Glomerular visceral epithelial cell (primary cell): ENCODE measurements at regions not wholly inside any gene's neighbourhood (a gene's known extent, or its start where the extent isn't known, plus 50 kb on each side); places are given as distances from the start of the nearest gene placed in this dataset.
"Not testable (repeated sequence)": the region's sequence is repeated elsewhere in the genome, so short reads cannot be mapped to it uniquely, and the experiment has no call there.

ENCODE experiments used
- DNase-seq: peaks from one replicate; pipeline ENCODE4 v3.0.0-alpha.2; 2016; ENCODE audit errors: extremely low spot score

DNA sequence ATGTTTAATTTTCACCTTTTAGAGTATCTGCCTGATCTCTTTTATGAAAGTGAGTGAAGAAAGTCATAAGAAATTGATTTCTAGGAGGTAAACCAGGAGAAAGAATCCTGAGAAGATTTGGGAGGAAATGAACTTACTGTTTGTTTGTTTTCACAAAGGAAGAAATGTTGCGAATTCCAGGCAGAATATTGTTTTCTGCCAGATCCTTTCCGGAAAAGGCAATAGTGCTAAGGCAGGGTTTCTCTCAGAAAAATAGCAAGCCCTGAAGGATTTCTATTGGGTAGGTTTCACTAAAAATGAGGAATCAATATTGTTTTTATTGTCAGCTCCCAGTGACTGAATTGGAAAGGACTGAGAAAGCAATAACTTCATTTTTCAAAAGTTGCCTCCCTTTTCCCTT is 85.7 kb upstream of the TGFBR2 start:
- DNase-seq: no peak

DNA sequence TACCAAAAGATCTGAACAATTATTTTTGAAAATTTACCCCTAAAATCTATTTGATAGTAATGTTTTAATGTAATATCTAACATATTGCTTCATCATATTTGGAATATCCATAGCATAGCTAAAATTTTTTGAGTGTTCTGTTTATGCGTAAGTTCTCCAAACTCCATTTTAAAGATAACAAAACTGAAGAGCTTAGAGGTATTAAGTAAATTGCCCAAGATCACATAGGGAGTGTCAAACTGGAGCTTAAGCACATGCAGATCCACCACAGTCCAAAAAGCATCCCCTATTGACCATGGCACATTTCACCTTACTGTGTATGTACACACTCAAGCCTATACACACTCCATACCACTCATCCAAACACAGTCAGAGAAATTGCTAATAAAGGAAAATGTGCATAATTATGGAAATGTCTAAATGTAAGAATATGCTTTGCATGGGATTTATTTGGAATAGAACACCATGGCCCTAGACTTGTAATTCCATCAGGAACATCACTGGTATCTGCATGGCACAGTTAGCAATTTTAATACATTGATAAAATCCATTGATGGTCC is 85.2 kb upstream of the TGFBR2 start:
- DNase-seq: no peak

DNA sequence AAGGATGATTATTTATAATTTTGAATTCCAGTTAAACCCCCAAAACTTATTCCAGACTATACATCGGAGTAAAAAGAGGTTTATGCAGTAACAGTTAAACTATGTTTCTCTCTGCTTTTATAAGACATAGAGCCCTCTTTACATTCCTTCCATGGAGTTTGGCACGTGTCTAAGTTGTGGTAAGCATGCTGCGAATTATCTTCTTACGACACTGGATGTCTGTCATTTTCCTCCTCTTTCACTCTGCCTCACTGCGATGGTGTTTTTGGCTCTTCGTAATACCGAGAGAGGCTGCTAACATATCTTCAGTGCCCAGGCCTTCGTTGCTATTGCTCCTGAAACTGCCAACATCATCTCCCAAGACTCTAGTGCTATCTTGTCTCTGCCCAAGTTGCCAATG is 83.9 kb upstream of the TGFBR2 start:
- DNase-seq: no peak

DNA sequence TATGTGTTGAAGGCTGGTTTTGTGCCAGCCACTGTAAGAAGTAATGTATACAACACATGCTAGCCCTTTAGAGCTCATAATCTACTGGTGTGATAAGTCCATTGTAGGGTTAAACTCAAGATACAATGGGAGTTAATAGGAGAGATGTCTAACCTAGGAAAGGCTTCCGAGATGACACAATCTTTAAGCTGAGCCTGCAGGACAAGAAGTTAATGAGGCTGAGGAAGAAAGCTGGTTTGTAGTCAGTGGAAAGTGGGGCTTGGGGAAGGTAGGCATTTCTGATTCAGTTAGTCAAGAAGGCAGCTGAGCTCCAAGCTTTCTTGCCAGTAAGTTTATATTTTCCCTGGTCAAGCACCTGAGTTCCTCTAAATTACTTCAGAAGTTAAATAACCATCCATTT is 83.0 kb upstream of the TGFBR2 start:
- no peak for DNase-seq

DNA sequence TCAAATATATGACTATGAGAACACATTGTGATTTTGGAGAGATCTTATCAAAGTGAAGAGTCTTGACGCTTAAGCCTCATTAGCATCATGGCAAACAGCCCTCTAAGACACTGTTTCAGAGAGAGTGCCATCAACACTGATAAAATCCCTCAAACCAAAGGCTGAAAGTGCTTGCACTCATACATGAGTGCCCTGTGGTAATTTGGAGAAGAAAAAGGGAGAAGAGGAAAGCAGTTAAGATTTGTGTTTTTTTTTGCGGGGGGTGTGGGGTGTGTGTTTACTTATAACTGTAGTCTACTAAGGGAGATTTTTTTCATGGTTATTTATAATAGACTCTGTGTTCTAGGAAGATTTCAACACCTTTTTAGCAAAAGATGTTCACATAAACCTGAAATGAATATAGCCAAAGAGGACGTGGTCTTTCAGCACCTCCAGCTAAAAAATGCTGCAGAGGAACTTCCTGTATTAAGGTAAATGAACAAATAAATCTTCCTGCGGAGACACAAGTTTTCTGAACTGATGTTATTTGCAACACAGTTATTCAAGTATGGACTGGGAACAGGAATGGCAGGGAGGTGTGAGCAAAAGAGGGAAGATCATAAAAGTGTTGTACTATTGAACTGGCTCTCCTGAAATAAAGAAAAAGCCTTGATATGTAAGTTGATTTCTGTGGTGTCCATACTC is 81.9 kb upstream of the TGFBR2 start:
- DNase-seq: no peak

DNA sequence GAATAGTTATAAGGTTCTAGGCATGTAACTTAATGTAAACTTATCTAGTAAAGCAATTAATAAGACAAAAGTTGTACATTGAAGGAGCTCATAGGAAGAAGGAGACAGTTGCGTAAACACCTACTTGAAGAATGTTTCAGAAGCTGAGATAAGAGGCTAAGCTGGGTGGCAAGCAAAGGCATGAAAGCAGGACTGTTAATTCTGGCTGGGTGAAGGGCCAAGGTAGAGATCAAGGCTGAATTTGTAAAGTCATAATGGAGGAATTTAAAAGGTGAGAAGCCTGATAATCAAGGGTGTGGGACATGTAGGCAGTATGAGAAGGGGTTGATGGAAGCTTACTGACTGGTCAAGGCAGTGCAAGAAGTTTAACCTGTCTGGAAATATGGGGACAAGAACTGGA is 80.4 kb upstream of the TGFBR2 start:
- no peak for DNase-seq

DNA sequence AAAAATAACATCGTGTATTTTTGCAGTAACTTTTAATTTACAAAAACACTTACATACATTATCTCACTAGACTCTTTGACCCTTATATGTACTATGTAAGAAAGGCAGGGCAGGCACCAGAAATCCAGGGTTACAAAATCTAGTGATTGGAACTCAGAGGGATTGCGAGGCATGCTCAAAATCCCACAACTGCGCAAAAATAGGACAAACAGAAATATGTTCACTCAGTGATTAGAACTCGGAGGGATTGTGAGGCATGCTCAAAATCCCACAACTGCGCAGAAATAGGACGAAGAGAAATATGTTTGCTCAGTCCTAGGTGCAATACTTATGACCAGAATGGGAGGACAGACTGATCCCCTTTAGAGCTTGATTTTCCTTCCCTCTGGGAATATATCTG is 79.2 kb upstream of the TGFBR2 start:
- DNase-seq: no peak

DNA sequence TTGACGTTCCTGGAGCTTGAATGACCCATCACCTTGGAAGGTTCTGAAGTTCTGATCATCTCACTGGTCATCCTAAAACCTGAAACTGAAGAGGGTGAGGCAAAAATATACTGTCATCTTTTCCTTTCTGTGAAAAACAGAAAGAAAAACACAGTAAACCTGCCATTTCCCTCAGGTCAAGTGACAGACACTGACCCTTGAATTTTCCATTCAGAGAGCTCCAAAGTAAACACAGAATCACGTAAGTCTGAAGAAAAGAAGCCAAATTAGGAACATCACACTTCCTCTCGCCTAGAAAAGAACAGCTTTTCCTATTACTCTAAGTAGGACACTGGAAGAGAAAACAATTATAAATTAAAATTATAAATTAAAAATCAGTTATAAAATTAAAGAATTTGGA is 78.7 kb upstream of the TGFBR2 start:
- DNase-seq: no peak

DNA sequence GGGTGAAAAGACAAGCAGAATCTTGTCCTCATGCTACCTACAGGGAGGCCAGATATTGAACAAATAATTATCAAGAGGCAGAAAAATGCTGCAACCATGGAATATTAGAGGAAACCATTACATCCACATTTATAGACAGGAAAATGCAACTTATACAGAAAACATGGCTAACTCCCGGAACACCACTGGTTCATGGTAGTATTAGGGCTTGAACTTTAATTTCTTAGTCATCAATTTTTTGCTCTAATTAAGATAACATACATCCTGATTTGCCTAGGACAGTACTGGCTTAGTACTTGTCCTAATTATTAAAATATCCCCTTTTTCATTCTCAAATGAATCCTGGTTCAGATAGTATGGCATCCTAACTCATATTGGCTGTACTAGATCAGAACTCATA is 76.3 kb upstream of the TGFBR2 start:
- DNase-seq: no peak

DNA sequence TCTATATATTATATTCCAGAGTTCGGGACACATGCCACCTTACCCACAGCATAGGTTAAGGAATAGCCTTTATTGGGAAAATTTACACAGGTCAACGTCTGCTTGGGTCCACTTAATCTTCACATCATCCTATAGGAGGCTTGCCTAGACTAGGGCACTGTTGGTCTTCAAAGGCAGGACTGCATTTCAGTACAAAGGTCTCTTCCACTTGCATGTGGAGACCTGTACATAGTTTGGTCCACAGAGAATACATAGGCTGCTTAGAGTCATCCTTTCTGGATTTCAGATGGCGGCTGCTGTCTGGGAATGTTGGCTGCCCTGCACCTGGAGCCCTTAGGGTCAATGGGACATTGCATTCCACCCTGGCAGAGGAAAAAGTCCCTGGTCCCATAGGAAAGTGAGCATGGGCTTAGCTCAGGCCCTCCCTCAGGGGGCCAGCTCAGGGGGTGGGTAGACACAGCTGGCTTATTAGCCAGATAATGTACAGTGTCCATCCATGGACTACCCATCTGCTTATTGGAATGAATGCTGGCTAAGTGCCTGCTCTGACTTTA is 75.3 kb upstream of the TGFBR2 start:
- no peak for DNase-seq

DNA sequence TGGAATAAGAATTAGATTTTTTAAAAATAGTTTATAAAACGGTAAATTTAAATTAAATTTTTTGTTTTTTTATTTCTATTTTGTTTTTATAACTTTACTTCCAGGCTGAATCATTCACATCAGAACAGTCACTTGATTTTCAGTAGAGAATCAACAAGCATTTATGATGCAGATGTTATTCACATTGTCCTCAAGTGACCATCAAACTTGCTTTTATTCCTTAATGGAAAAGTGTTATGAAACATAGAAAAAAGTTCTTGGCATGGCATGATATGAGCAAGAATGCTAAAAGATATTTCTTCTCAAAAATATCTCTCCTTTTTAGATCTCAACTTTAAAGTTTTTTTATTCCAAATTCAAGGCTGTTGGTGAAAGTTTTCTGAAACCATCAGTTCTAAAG is 70.9 kb upstream of the TGFBR2 start:
- no peak for DNase-seq

DNA sequence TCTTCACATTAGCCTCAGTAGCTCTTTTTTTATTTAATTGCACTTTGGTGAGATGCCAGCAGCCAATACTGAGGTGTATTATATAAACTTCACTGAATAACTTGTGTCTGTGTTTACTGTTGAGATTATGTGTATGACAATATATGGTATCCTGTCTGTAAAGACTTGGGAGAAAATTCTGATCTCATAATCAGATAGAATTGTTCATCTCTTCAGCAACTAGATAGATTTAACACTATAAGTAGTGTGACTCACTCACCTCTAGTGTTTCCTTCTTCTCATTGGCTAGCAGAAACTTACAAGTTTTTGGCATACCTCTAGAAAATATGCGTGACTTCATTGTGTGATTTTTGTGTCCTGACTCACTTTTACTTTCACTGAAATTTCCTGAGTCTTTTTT is 67.6 kb upstream of the TGFBR2 start:
- DNase-seq: peak; percentile 74

DNA sequence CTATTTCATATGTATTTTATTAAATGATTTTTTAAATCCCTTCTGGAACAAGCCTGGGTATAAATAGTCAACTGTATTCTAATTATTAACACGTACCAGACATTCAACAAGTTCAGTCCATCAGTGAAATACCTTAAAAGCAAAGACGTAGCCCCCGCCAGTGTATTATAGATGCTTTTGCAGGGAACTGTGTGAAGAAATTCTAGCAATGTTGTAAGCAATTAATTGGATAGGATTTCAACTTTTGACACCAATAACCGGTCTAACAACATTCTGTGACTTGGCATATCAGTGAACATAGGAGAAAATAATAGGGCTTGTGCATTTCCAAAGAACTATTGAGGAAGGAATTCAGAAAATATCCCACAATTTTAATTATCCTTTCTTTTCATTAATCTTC is 67.2 kb upstream of the TGFBR2 start:
- no peak for DNase-seq

DNA sequence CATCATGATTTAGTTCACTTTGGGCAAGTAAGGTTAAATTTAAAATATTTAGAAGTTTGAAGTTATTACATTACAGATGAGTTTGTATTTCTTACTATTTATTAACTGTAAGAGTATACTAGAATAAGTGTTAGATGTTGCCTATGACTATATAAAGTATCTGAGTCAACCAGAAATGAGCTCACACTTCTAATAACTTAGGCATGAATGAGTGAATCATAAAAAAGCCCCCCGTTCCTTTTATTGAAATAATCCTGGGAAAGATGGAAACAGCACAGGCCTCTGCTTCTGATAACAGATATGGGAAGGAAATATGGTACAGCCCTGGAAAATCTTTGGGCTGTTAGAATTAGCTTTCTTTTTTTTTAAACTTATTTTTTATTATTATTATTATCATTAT is 66.6 kb upstream of the TGFBR2 start:
- DNase-seq: peak; percentile 33

DNA sequence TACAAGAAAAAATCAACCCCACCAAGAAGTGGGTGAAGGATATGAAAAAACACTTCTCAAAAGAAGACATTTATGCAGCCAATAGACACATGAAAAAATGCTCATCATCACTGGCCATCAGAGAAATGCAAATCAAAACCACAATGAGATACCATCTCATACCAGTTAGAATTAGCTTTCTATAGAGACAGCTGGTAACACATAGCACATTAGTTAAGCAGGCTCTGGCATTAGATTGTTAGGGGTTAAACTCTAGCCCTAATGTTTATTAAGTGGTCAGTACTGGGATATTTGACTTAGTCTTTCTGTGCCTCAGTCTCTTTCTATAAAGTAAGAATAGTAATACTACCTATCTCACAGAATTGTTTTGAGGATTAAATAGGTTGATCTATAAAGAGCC is 65.2 kb upstream of the TGFBR2 start:
- DNase-seq: not testable (repeated sequence)

DNA sequence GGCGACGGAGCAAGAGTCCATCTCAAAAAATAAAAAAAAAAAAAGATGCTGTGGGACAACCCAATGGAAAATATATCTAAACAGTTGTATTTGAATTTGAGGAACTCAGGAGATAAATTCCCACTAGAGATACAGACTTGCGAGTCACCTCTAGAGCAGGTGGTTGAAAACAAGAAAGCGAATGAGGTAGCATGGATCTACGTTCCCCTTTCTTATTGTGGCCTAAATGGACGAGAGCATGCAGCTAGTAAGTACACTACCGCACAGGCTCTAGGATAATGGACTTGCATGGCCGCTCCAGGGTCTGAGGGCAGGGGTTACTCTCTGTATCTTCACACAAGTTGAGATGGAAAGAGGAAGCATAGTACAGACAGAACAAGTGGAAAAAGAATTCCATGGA is 63.5 kb upstream of the TGFBR2 start:
- no peak for DNase-seq

DNA sequence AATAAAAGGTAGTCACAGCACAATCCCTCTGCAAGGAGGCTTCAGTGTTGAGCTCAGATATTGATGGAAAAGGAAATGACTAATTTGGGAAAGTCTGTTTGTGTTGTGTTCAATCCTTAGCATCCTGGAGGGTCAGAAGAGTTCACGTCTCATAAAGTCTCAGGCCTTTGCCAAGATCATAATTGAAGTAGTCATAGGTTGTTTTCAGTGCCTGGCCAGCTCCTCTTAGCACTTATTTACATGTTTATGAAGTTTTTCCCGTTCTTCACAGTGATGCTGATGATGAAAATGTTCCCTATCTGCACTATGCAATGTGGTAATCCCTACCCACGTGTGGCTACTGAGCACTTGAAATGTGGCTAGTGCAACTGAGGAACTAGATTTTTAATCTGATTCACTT is 61.6 kb upstream of the TGFBR2 start:
- peak; percentile 55 for DNase-seq

DNA sequence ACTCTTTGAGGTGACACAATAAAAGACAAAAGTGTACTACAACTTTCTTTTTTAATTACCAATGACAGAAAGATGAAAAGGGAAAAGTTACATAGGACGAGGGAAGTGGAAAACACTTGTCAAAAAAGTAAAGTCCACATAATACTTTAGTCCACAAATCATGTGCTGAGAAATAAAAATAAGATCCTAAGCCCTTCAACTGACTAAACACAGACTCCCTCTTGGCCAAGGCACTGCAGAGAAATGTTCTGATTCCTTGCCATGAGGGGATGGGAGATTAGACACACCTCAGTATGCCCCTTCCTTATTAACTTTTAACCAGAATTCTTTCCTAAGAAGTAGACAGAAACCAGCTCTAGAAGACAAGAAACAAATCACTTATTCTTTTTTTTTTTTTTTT is 59.5 kb upstream of the TGFBR2 start:
- DNase-seq: no peak

DNA sequence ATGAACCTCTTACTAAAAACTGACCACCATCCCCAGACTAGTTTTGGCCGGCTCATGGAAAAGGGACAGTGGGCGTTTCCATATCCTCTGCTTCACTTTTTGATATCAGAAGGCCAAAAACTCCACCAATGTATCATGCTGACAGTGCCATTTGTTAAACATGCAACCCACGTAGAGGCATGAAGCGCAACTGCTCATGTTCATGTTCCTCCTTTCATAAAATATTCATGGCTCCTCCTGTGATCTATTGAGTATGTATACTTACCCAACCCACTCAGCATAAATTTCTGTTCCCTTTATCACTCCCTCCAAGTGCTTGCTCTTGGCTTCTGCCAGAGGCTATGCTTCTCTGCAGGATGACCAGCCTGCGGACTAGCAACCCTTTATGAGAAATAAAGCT is 58.7 kb upstream of the TGFBR2 start:
- no peak for DNase-seq

DNA sequence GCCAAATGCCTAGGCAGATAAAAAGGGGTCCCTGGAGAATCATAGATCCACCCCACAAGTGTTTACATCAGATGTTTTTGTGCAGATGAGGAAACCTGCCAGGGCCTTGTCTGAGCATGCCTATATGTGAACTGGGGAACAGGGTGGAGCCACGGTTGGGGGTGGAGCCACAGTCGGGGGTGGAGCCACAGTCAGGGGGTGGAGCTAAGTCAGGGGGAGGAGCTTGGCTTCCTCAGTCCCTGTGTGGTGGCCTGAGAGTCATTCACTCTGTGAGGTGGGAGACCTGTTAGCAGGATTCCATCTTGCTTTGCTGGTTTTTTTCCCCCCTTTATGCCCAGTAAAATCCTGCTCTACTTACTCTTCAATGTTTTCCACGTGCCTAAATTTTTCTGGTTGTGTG is 57.8 kb upstream of the TGFBR2 start:
- DNase-seq: no peak

DNA sequence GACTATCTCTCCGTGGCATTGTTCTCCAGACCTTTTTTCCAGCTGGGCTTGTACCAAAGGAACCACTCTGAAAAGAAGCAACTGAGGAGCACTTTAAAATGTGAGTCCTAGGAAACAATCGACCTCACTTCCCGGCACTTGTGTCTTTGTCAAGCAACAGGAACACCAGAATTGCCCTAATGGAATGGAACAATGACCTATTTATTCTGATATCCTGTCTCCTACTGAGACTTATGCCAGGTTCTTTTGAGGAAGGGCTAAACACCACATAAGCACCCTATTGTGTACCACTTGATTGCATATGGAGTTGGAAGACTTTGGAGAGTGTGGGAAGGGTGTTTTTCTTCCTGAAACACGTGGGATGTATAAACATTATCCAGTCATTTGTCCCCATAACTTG is 56.8 kb upstream of the TGFBR2 start:
- DNase-seq: no peak

DNA sequence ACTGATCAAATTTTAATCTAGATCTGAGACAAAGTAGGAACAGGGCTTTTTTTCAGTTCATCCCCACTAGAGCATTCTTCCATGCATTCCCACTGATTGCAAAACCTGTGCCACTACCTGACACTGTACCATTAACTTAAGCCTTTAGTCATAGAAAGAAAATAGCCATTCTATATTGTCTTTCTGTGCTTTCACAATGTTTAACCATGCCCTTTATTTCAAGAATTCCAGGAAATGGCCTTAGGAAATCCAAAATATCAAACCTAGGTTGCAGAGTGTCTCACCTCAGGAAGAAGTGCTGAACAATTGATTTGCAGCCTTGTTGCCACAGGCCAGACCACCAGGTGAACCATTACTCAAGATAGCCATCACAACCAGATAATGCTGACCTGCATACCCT is 56.2 kb upstream of the TGFBR2 start:
- no peak for DNase-seq

DNA sequence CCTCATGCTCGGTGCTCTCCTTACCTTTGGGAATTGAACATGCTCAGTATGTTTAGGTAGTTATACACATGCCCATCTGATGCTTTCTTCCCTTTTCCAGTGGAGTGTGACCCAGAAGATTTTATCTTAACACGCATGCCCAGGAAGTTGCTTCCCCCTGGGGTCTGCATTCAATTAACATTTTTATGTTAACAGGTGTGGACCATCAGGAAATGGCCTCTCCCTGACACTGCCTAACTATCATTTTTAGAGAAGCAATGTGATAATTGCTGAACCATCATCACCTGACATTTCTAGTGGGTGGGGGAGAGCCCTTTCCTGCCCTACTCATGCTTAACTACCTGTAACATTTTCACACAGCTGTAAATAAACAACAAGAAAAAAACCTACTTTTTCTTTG is 55.1 kb upstream of the TGFBR2 start:
- no peak for DNase-seq

DNA sequence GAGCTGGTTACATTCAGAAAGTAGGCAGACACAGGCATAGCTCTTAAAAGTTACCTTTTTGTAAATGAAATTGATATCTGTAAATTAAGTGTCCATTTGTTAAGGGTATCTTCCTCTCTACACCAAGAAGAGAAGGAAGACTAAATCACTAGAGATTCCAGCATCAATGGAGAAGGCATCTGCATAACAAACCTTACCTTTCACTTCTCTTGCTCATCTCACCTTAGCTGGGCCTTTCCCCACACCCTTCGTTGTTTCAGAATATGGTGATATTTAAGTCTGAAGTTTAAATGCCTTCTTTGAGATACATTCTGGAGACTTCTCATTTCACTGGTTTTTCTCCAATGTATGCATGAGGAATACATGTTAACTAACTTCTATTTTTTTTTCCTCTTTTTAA is 54.5 kb upstream of the TGFBR2 start:
- no peak for DNase-seq
